IMR-90 (cell line): ENCODE measurements at regions not wholly inside any gene's neighbourhood (a gene's known extent, or its start where the extent isn't known, plus 50 kb on each side); places are given as distances from the start of the nearest gene placed in this dataset.

Experiments used
- ATAC-seq: fragments of 200-7000 bp; cut with Tn5 transposase; 2 replicates; pipeline ENCODE4 v1.9.1; 2020; ENCODE audit warnings: low read depth, mild to moderate bottlenecking, moderate library complexity
- BruUV-seq: library from RNA; stranded (reverse); fragments of 400-500 nt; replicated peaks from 2 replicates; lab custom pipeline; 2021; lab: Mats Ljungman, UMichigan
- CTCF ChIA-PET: fragments of 300-600 bp; formaldehyde crosslinking; extraction: SDS; loops from one replicate; lab custom pipeline; 2021; ENCODE audit warnings: antibody characterized with exemption; lab: Yijun Ruan, JAX
- POLR2A ChIA-PET: fragments of 300-600 bp; sonication (Branson Sonifier 250); formaldehyde crosslinking; loops from one replicate; lab custom pipeline; 2022; ENCODE audit warnings: antibody characterized with exemption; ENCODE audit not compliant: unreplicated experiment; lab: Charles Lee
- DNase-seq: peaks from one replicate; pipeline ENCODE4 v3.0.0; 2013
- H2AFZ ChIP-seq: replicated peaks from 2 replicates; pipeline ENCODE3; 2013; ENCODE audit warnings: low read length, mild to moderate bottlenecking; ENCODE audit not compliant: poor library complexity
- H2AK5ac ChIP-seq: 2 replicates; pipeline ENCODE4 v1.6.1; 2013; ENCODE audit warnings: low read depth, low read length, inconsistent platforms
- H2AK9ac ChIP-seq: replicated peaks from 2 replicates; pipeline ENCODE3; 2013; ENCODE audit warnings: mild to moderate bottlenecking, low read depth, low read length, moderate library complexity; ENCODE audit not compliant: poor library complexity
- H2BK120ac ChIP-seq: 2 replicates; pipeline ENCODE4 v1.6.1; 2013; ENCODE audit warnings: low read depth, low read length, inconsistent platforms
- H2BK15ac ChIP-seq: 3 replicates; pipeline ENCODE4 v1.6.1; 2013; ENCODE audit warnings: low read depth, low read length, inconsistent platforms
- H2BK20ac ChIP-seq: 2 replicates; pipeline ENCODE4 v1.6.1; 2013; ENCODE audit warnings: low read depth, mild to moderate bottlenecking, inconsistent platforms, low read length, moderate library complexity
- H2BK5ac ChIP-seq: 2 replicates; pipeline ENCODE4 v1.6.1; 2013; ENCODE audit warnings: mild to moderate bottlenecking, low read depth, low read length, inconsistent platforms; ENCODE audit not compliant: poor library complexity, severe bottlenecking
- H3K14ac ChIP-seq: replicated peaks from 2 replicates; pipeline ENCODE4 v1.6.1; 2013; ENCODE audit warnings: low read depth, low read length, inconsistent platforms
- H3K18ac ChIP-seq: 2 replicates; pipeline ENCODE4 v1.6.1; 2013; ENCODE audit warnings: low read depth, low read length, control low read depth
- H3K23ac ChIP-seq: 2 replicates; pipeline ENCODE4 v1.6.1; 2013; ENCODE audit warnings: low read depth, low read length, inconsistent platforms
- H3K27ac ChIP-seq: 2 replicates; pipeline ENCODE4 v1.5.1; 2013; ENCODE audit warnings: mild to moderate bottlenecking, control low read depth, low read length; ENCODE audit not compliant: insufficient read depth
- H3K27me3 ChIP-seq: 2 replicates; pipeline ENCODE4 v1.6.1; 2013; ENCODE audit warnings: low read length; ENCODE audit not compliant: control insufficient read depth, insufficient read depth
- H3K36me3 ChIP-seq: 2 replicates; pipeline ENCODE4 v1.6.1; 2013; ENCODE audit warnings: low read length, mixed read lengths; ENCODE audit not compliant: control insufficient read depth, insufficient read depth
- H3K4ac ChIP-seq: 2 replicates; pipeline ENCODE4 v1.6.1; 2013; ENCODE audit warnings: low read depth, low read length, inconsistent platforms
- H3K4me1 ChIP-seq: 2 replicates; pipeline ENCODE4 v1.6.1; 2013; ENCODE audit warnings: low read length, mixed read lengths; ENCODE audit not compliant: control insufficient read depth, insufficient read depth
- H3K4me2 ChIP-seq: 2 replicates; pipeline ENCODE4 v1.6.1; 2013; ENCODE audit warnings: low read depth, mild to moderate bottlenecking, control low read depth, low read length, moderate library complexity
- H3K4me3 ChIP-seq: 2 replicates; pipeline ENCODE4 v1.5.1; 2013; ENCODE audit warnings: low read depth, mild to moderate bottlenecking, control low read depth, low read length, moderate library complexity; ENCODE audit not compliant: insufficient read depth
- H3K56ac ChIP-seq: 2 replicates; pipeline ENCODE4 v1.6.1; 2013; ENCODE audit warnings: low read length, inconsistent platforms; ENCODE audit not compliant: insufficient read depth; ENCODE audit errors: extremely low read depth
- H3K79me1 ChIP-seq, 2 experiments: 2 replicates each; pipeline ENCODE4 v1.6.1; 2013; ENCODE audit warnings: low read length in 2 of 2, inconsistent platforms in 1 of 2, low read depth in 1 of 2
- H3K9ac ChIP-seq: 2 replicates; pipeline ENCODE4 v1.6.1; 2013; ENCODE audit warnings: low read depth, low read length, control low read depth
- H3K9me1 ChIP-seq: 2 replicates; pipeline ENCODE4 v1.6.1; 2013; ENCODE audit warnings: low read length, inconsistent platforms; ENCODE audit not compliant: insufficient read depth
- H3K9me3 ChIP-seq: 2 replicates; pipeline ENCODE4 v1.6.1; 2013; ENCODE audit warnings: low read length; ENCODE audit not compliant: control insufficient read depth, insufficient read depth
- H4K20me1 ChIP-seq: 2 replicates; pipeline ENCODE4 v1.6.1; 2013; ENCODE audit warnings: low read length, inconsistent platforms; ENCODE audit not compliant: insufficient read depth
- H4K5ac ChIP-seq: 2 replicates; pipeline ENCODE4 v1.6.1; 2013; ENCODE audit warnings: mild to moderate bottlenecking, low read depth, low read length, control low read depth
- H4K8ac ChIP-seq, 2 experiments: 2 replicates each; pipeline ENCODE4 v1.6.1; 2013; ENCODE audit warnings: low read depth in 2 of 2, low read length in 2 of 2, control low read depth in 1 of 2, inconsistent platforms in 1 of 2
- H4K91ac ChIP-seq: 2 replicates; pipeline ENCODE4 v1.6.1; 2013; ENCODE audit warnings: low read depth, low read length, inconsistent platforms; ENCODE audit not compliant: insufficient read depth
- BHLHE40 ChIP-seq: fragments of 150-350 bp; IDR thresholded peaks from 2 replicates; pipeline ENCODE4 v1.6.1; 2016; ENCODE audit warnings: mild to moderate bottlenecking, low read depth, low read length
- CEBPB ChIP-seq: IDR thresholded peaks from 2 replicates; pipeline ENCODE4 v1.6.1; 2012; ENCODE audit warnings: low read depth, low read length, improper control_type of control experiment
- CTCF ChIP-seq: conservative IDR thresholded peaks from 2 replicates; pipeline ENCODE4 v1.5.1; 2012; ENCODE audit warnings: mild to moderate bottlenecking, low read depth, low read length, improper control_type of control experiment
- ELK1 ChIP-seq: fragments of 150-350 bp; IDR thresholded peaks from 2 replicates; pipeline ENCODE4 v1.6.1; 2016; ENCODE audit warnings: low read depth, mild to moderate bottlenecking, low read length, moderate library complexity, borderline replicate concordance
- MAZ ChIP-seq: IDR thresholded peaks from 2 replicates; pipeline ENCODE4 v1.6.1; 2012; ENCODE audit warnings: low read depth, mild to moderate bottlenecking, low read length, improper control_type of control experiment, moderate library complexity, borderline replicate concordance
- NFE2L2 ChIP-seq: fragments of 150-350 bp; IDR thresholded peaks from 2 replicates; pipeline ENCODE4 v1.6.1; 2016; ENCODE audit warnings: low read depth, mild to moderate bottlenecking, low read length
- POLR2A ChIP-seq: IDR thresholded peaks from 2 replicates; pipeline ENCODE4 v1.6.1; 2012; ENCODE audit warnings: mild to moderate bottlenecking, low read depth, low read length
- RCOR1 ChIP-seq: IDR thresholded peaks from 2 replicates; pipeline ENCODE4 v1.6.1; 2012; ENCODE audit warnings: mild to moderate bottlenecking, low read length, improper control_type of control experiment; ENCODE audit not compliant: insufficient replicate concordance
- RFX5 ChIP-seq: IDR thresholded peaks from 2 replicates; pipeline ENCODE4 v1.8.0; 2012; ENCODE audit warnings: low read depth, mild to moderate bottlenecking, low read length, moderate library complexity
- SMC3 ChIP-seq: fragments of 150-350 bp; IDR thresholded peaks from 2 replicates; pipeline ENCODE4 v1.6.1; 2016; ENCODE audit warnings: low read depth, mild to moderate bottlenecking, antibody characterized with exemption, low read length, moderate library complexity
- USF2 ChIP-seq: fragments of 150-350 bp; IDR thresholded peaks from 2 replicates; pipeline ENCODE4 v1.6.1; 2017; ENCODE audit warnings: mild to moderate bottlenecking, antibody characterized with exemption, low read length, low read depth
- WGBS, 2 experiments: methylation state at CpG; one replicate each; pipeline versions ENCODE4 v1.1.5 to v1.1.7; 2013; ENCODE audit warnings: missing lambda C conversion rate in 2 of 2; ENCODE audit not compliant: insufficient read length in 1 of 2; ENCODE audit errors: extremely low coverage in 2 of 2; 5-methylcytosine and 5-hydroxymethylcytosine counted together
- dilution Hi-C: fragments of 300-500 bp; cut with HindIII; formaldehyde crosslinking; loops from one replicate; pipeline ENCODE4 v1.14.3; 2018; ENCODE audit warnings: low sequenced_read_pairs; ENCODE audit not compliant: unreplicated experiment
- in situ Hi-C: fragments of 300-500 bp; cut with MboI; formaldehyde crosslinking; loops from 3 replicates; pipeline ENCODE4 v1.14.3; 2019; ENCODE audit warnings: low sequenced_read_pairs, inconsistent platforms, mixed read lengths
- intact Hi-C: fragments of 100-400 bp; cut with micrococcal nuclease; formaldehyde crosslinking; loops from 2 replicates; pipeline ENCODE4 v1.10.0; 2022

- intact Hi-C loops (no loop called here), dilution Hi-C loops (no loop called here), in situ Hi-C loops (no loop called here)
- POLR2A ChIA-PET, result no interaction called here
- Histone ChIP-seq H3K9me1 (no peaks in the 10 kb centered on the region), H3K9me3 (peaks cover 2% of the 10 kb centered on the region), H2AK5ac (no peak overlapping the region), H3K4me2 (no peak overlapping the region), H3K36me3 (no peaks in the 10 kb centered on the region), H4K91ac (no peak overlapping the region), H3K27ac (no peak overlapping the region), H3K9ac (no peak overlapping the region), H3K27me3 (no peaks in the 10 kb centered on the region; the same call in 1 of the 2 replicates), H3K79me1 (no peaks in the 10 kb centered on the region), H4K5ac (no peak overlapping the region; the same call in 1 of the 2 replicates), H3K56ac (no peak overlapping the region), H2AK9ac (no peak overlapping the region), H2BK120ac (no peak overlapping the region), H3K18ac (no peak overlapping the region; the same call in 1 of the 2 replicates), H3K4ac (no peak overlapping the region), H2BK15ac (no peak overlapping the region), H2BK5ac (no peak overlapping the region), H3K4me1 (peaks cover 2% of the 10 kb centered on the region; the same call in 1 of the 2 replicates), H3K4me3 (no peak overlapping the region), H3K14ac (no peak overlapping the region), H4K8ac (no peak overlapping the region), H2AFZ (no peak overlapping the region), H3K23ac (no peak overlapping the region), H4K20me1 (no peaks in the 10 kb centered on the region), H2BK20ac (no peak overlapping the region)
- CTCF ChIA-PET, result no interaction called here
- no peak for ATAC-seq
- BruUV-seq, result no TSS peak
- no peak for TF ChIP-seq MAZ
- TF ChIP-seq CTCF, result no peak
- TF ChIP-seq USF2, result no peak
- no peak for TF ChIP-seq NFE2L2
- no peak for TF ChIP-seq BHLHE40
- no peak for TF ChIP-seq CEBPB
- no peak for TF ChIP-seq POLR2A
- no peak for TF ChIP-seq RCOR1
- TF ChIP-seq SMC3, result no peak
- TF ChIP-seq ELK1, result no peak
- no peak for TF ChIP-seq RFX5
- 37% methylated on average over 2 of the region's 6 CpGs; no CpG with 5 or more reads in 1 of the 2 experiments for WGBS, 2 experiments
- no peak for DNase-seq
Observed at GRCh38 chr10:129090618-129091366, 376.2 kb upstream of the MGMT start.
